ENCODE measurements at regions not wholly inside any gene's neighbourhood (a gene's known extent, or its start where the extent isn't known, plus 50 kb on each side); places are given as distances from the start of the nearest gene placed in this dataset.

GRCh38 chr3:20576228-20576627 lies 390.2 kb upstream of the SGO1 start:
- H3K4me1 ChIP-seq: no peaks in the 10 kb centered on the region
- no peak overlapping the region for H3K4me3 ChIP-seq
- 4% methylated on average over 3 of the region's 3 CpGs for WGBS (ENCODE audit: missing lambda C conversion rate)
- TF ChIP-seq FOXS1 (CRISPR knock-in tag; IDR thresholded peaks at IDR 0.05) (no peak), BHLHE40 (IDR thresholded peaks at IDR 0.05; ENCODE audit: low read depth, low read length) (no peak), CBX2 (IDR thresholded peaks at IDR 0.05; ENCODE audit: borderline replicate concordance, low read depth) (no peak), HDAC2 (IDR thresholded peaks at IDR 0.05) (no peak), EHMT2 (IDR thresholded peaks at IDR 0.05; ENCODE audit: low read depth) (no peak), POLR2A (IDR thresholded peaks at IDR 0.05; ENCODE audit: low read length) (no peak), MYC (IDR thresholded peaks at IDR 0.05; ENCODE audit: borderline replicate concordance, low read length) (no peak), JUNB (IDR thresholded peaks at IDR 0.05) (no peak), TFCP2L1 (CRISPR knock-in tag; IDR thresholded peaks at IDR 0.05) (no peak), PHF8 (IDR thresholded peaks at IDR 0.05; ENCODE audit: borderline replicate concordance, low read depth) (no peak), CEBPB (IDR thresholded peaks at IDR 0.05) (no peak), KDM5A (IDR thresholded peaks at IDR 0.05) (no peak), SMC3 (IDR thresholded peaks at IDR 0.05) (no peak), NR3C1 (IDR thresholded peaks at IDR 0.05) (no peak), KDM1A (IDR thresholded peaks at IDR 0.05; ENCODE audit: low read depth) (no peak), HEYL (CRISPR knock-in tag; IDR thresholded peaks at IDR 0.05) (no peak), EHF (CRISPR knock-in tag; IDR thresholded peaks at IDR 0.05) (no peak)
- TF ChIP-seq, protein P1, sequence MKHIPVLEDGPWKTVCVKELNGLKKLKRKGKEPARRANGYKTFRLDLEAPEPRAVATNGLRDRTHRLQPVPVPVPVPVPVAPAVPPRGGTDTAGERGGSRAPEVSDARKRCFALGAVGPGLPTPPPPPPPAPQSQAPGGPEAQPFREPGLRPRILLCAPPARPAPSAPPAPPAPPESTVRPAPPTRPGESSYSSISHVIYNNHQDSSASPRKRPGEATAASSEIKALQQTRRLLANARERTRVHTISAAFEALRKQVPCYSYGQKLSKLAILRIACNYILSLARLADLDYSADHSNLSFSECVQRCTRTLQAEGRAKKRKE (CRISPR knock-in tag; IDR thresholded peaks at IDR 0.05; ENCODE audit: low read depth): no peak
- TF ChIP-seq, protein P2, sequence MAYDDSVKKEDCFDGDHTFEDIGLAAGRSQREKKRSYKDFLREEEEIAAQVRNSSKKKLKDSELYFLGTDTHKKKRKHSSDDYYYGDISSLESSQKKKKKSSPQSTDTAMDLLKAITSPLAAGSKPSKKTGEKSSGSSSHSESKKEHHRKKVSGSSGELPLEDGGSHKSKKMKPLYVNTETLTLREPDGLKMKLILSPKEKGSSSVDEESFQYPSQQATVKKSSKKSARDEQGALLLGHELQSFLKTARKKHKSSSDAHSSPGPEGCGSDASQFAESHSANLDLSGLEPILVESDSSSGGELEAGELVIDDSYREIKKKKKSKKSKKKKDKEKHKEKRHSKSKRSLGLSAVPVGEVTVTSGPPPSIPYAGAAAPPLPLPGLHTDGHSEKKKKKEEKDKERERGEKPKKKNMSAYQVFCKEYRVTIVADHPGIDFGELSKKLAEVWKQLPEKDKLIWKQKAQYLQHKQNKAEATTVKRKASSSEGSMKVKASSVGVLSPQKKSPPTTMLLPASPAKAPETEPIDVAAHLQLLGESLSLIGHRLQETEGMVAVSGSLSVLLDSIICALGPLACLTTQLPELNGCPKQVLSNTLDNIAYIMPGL (CRISPR knock-in tag; IDR thresholded peaks at IDR 0.05; ENCODE audit: borderline replicate concordance): no peak
- no peaks in the 10 kb centered on the region for H3K9me3 ChIP-seq
- no peak overlapping the region for H3K4me2 ChIP-seq
- ChIA-PET CTCF (no interaction called here), POLR2A (no interaction called here)
- DNase-seq (ENCODE audit: low read depth in 1 of 2, low spot score in 1 of 2): no peak
- no peak for ATAC-seq
- H3K27ac ChIP-seq: no peak overlapping the region
- no peak for FAIRE-seq

- Histone ChIP-seq H3K4me2 (no peak overlapping the region), H3K4me3 (no peak overlapping the region), H3K27ac (no peak overlapping the region), H3K9me3 (no peaks in the 10 kb centered on the region), H3K4me1 (no peaks in the 10 kb centered on the region)
- DNase-seq (ENCODE audit: low read depth in 1 of 2, low spot score in 1 of 2) (no peak), ATAC-seq (no peak), FAIRE-seq (no peak)
- ChIA-PET POLR2A (no interaction called here), CTCF (no interaction called here)
- TF ChIP-seq, protein P3, sequence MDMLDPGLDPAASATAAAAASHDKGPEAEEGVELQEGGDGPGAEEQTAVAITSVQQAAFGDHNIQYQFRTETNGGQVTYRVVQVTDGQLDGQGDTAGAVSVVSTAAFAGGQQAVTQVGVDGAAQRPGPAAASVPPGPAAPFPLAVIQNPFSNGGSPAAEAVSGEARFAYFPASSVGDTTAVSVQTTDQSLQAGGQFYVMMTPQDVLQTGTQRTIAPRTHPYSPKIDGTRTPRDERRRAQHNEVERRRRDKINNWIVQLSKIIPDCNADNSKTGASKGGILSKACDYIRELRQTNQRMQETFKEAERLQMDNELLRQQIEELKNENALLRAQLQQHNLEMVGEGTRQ (IDR thresholded peaks at IDR 0.05): no peak
- TF ChIP-seq CHD2 (IDR thresholded peaks at IDR 0.05; ENCODE audit: low read length, partially characterized antibody) (no peak), ESRRA (IDR thresholded peaks at IDR 0.05; ENCODE audit: borderline replicate concordance, low read length) (no peak), KDM1A (IDR thresholded peaks at IDR 0.05; ENCODE audit: low read depth) (no peak), TP53 (CRISPR knock-in tag; IDR thresholded peaks at IDR 0.05) (no peak), MAFK (IDR thresholded peaks at IDR 0.05; ENCODE audit: partially characterized antibody) (peak; percentile 27)
- WGBS (ENCODE audit: missing lambda C conversion rate): 5% methylated on average over 2 of the region's 2 CpGs
These were observed 389.1 kb upstream of the SGO1 start for GRCh38 chr3:20575146-20575545.

- no peak overlapping the region for H3K4me3 ChIP-seq
- H3K27ac ChIP-seq: no peak overlapping the region
- no peak for FAIRE-seq
- no peak for ATAC-seq
- no peak overlapping the region for H3K4me2 ChIP-seq
- DNase-seq (ENCODE audit: low read depth in 1 of 2, low spot score in 1 of 2): no peak
- CTCF ChIA-PET: no interaction called here
- H3K9me3 ChIP-seq: no peaks in the 10 kb centered on the region
- no peaks in the 10 kb centered on the region for H3K4me1 ChIP-seq
- WGBS (ENCODE audit: missing lambda C conversion rate): 13% methylated on average over 4 of the region's 4 CpGs
- POLR2A ChIA-PET: no interaction called here
- TF ChIP-seq NR3C1 (IDR thresholded peaks at IDR 0.05) (no peak), HOXB13 (CRISPR knock-in tag; IDR thresholded peaks at IDR 0.05; ENCODE audit: low read depth) (no peak), CEBPB (IDR thresholded peaks at IDR 0.05) (no peak), NFE2L2 (conservative IDR thresholded peaks at IDR 0.05; ENCODE audit: low read length) (no peak), SMC3 (IDR thresholded peaks at IDR 0.05) (no peak), POLR2AphosphoS2 (conservative IDR thresholded peaks at IDR 0.05; ENCODE audit: low read length) (no peak), EP300 (IDR thresholded peaks at IDR 0.05) (no peak)
- TF ChIP-seq, protein P4, sequence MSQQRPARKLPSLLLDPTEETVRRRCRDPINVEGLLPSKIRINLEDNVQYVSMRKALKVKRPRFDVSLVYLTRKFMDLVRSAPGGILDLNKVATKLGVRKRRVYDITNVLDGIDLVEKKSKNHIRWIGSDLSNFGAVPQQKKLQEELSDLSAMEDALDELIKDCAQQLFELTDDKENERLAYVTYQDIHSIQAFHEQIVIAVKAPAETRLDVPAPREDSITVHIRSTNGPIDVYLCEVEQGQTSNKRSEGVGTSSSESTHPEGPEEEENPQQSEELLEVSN (IDR thresholded peaks at IDR 0.05; ENCODE audit: borderline replicate concordance, low read depth): no peak
These were observed 388.7 kb upstream of the SGO1 start for GRCh38 chr3:20574746-20575145.

All from A549 (cell line).